ENCODE measurements at regions not wholly inside any gene's neighbourhood (a gene's known extent, or its start where the extent isn't known, plus 50 kb on each side); places are given as distances from the start of the nearest gene placed in this dataset.

GRCh38 chr10:76675561-76675950 is 962.1 kb downstream of the KCNMA1 start:
- H3K4me2 ChIP-seq (ENCODE audit: low read depth, low read length), result no peak overlapping the region

More at GRCh38 chr10:76675561-76675950, 962.1 kb downstream of the KCNMA1 start:
- Histone ChIP-seq H3K4me3 (ENCODE audit: insufficient read depth, low read depth, low read length) (no peak overlapping the region), H4K8ac (ENCODE audit: low read depth in 2 of 2, low read length in 2 of 2) (no peak overlapping the region), H4K5ac (ENCODE audit: low read depth, low read length) (no peak overlapping the region), H3K9me1 (ENCODE audit: insufficient read depth, low read length) (no peaks in the 10 kb centered on the region), H3K9ac (ENCODE audit: low read depth, low read length) (no peak overlapping the region), H2BK15ac (ENCODE audit: low read depth, low read length) (no peak overlapping the region), H2AK5ac (ENCODE audit: low read depth, low read length) (no peak overlapping the region; the same call in 1 of the 2 replicates), H2AK9ac (replicated peaks; ENCODE audit: low read depth, low read length, poor library complexity) (no peak overlapping the region), H3K23ac (ENCODE audit: low read depth, low read length) (no peak overlapping the region), H3K9me3 (ENCODE audit: control insufficient read depth, insufficient read depth, low read length) (no peaks in the 10 kb centered on the region), H3K27me3 (ENCODE audit: control insufficient read depth, insufficient read depth, low read length) (peaks cover 13% of the 10 kb centered on the region), H3K4me1 (ENCODE audit: control insufficient read depth, insufficient read depth, low read length) (no peaks in the 10 kb centered on the region), H3K4ac (ENCODE audit: low read depth, low read length) (no peak overlapping the region), H2BK20ac (ENCODE audit: low read depth, low read length) (no peak overlapping the region), H3K14ac (replicated peaks; ENCODE audit: low read depth, low read length) (no peak overlapping the region), H2BK120ac (ENCODE audit: low read depth, low read length) (no peak overlapping the region), H3K27ac (ENCODE audit: insufficient read depth, low read length) (no peak overlapping the region), H2BK5ac (ENCODE audit: low read depth, low read length, poor library complexity, severe bottlenecking) (no peak overlapping the region), H3K56ac (ENCODE audit: extremely low read depth, insufficient read depth, low read length) (no peak overlapping the region), H3K18ac (ENCODE audit: low read depth, low read length) (no peak overlapping the region), H4K20me1 (ENCODE audit: insufficient read depth, low read length) (no peaks in the 10 kb centered on the region), H3K36me3 (ENCODE audit: control insufficient read depth, insufficient read depth, low read length) (no peaks in the 10 kb centered on the region), H2AFZ (replicated peaks; ENCODE audit: low read length, poor library complexity) (no peak overlapping the region), H3K79me1 (ENCODE audit: low read depth in 1 of 2, low read length in 2 of 2) (no peaks in the 10 kb centered on the region), H4K91ac (ENCODE audit: insufficient read depth, low read depth, low read length) (no peak overlapping the region)
- in situ Hi-C loops (cut with MboI; ENCODE audit: low sequenced_read_pairs) (no loop called here), dilution Hi-C loops (cut with HindIII; ENCODE audit: low sequenced_read_pairs, unreplicated experiment) (no loop called here), intact Hi-C loops (cut with micrococcal nuclease) (no loop called here)
- ATAC-seq (ENCODE audit: low read depth) (no peak), DNase-seq (no peak)
- BruUV-seq (replicated peaks), result no TSS peak
- TF ChIP-seq ELK1 (IDR thresholded peaks at IDR 0.05; ENCODE audit: borderline replicate concordance, low read depth, low read length) (no peak), SMC3 (IDR thresholded peaks at IDR 0.05; ENCODE audit: low read depth, low read length) (no peak), RFX5 (IDR thresholded peaks at IDR 0.05; ENCODE audit: low read depth, low read length) (no peak), RAD21 (IDR thresholded peaks at IDR 0.05; ENCODE audit: low read length) (no peak), MXI1 (IDR thresholded peaks at IDR 0.05; ENCODE audit: borderline replicate concordance, low read depth, low read length) (no peak), CEBPB (IDR thresholded peaks at IDR 0.05; ENCODE audit: low read depth, low read length) (no peak), MAZ (IDR thresholded peaks at IDR 0.05; ENCODE audit: borderline replicate concordance, low read depth, low read length) (no peak), BHLHE40 (IDR thresholded peaks at IDR 0.05; ENCODE audit: low read depth, low read length) (no peak), MAFK (IDR thresholded peaks at IDR 0.05; ENCODE audit: low read depth, low read length) (no peak), FOS (IDR thresholded peaks at IDR 0.05; ENCODE audit: low read depth, low read length) (no peak), NFE2L2 (IDR thresholded peaks at IDR 0.05; ENCODE audit: low read depth, low read length) (no peak), CTCF (conservative IDR thresholded peaks at IDR 0.05; ENCODE audit: low read depth, low read length) (no peak), POLR2A (IDR thresholded peaks at IDR 0.05; ENCODE audit: low read depth, low read length) (no peak)
- WGBS, 2 experiments (ENCODE audit: extremely low coverage in 2 of 2, insufficient read length in 1 of 2), result no CpG with 5 or more reads among the region's 3 CpGs
- CTCF ChIA-PET, result no interaction called here
- POLR2A ChIA-PET (ENCODE audit: unreplicated experiment), result no interaction called here
